B cell (primary cell): ENCODE measurements at regions not wholly inside any gene's neighbourhood (a gene's known extent, or its start where the extent isn't known, plus 50 kb on each side); places are given as distances from the start of the nearest gene placed in this dataset.

Experiments
- ATAC-seq: fragments of 200-7000 bp; cut with Tn5 transposase; one replicate; pipeline ENCODE4 v1.10.0; 2021; ENCODE audit warnings: low read depth, mild to moderate bottlenecking, moderate number of reproducible peaks, moderate library complexity
- CTCF ChIA-PET: fragments of 350-600 bp; sonication (Branson Sonifier 250); formaldehyde crosslinking; loops from one replicate; lab custom pipeline; 2021; ENCODE audit warnings: antibody characterized with exemption, inconsistent platforms; lab: Charles Lee
- POLR2A ChIA-PET: fragments of 350-600 bp; sonication (Branson Sonifier 250); formaldehyde crosslinking; loops from one replicate; lab custom pipeline; 2021; ENCODE audit warnings: antibody characterized with exemption; lab: Charles Lee
- DNase-seq: peaks from one replicate; pipeline ENCODE4 v3.0.0; 2013
- H2AFZ ChIP-seq: 2 replicates; pipeline ENCODE4 v1.6.1; 2012; ENCODE audit warnings: mild to moderate bottlenecking, low read depth, low read length; ENCODE audit not compliant: insufficient read depth, poor library complexity, severe bottlenecking
- H3K27ac ChIP-seq, 2 donors: 1 replicate in 1 of 2; 2 replicates in 1 of 2; pipeline ENCODE4 v1.5.1; 2012 to 2013; ENCODE audit warnings: low read length in 2 of 2, mild to moderate bottlenecking in 2 of 2, moderate library complexity in 1 of 2
- H3K27me3 ChIP-seq, 4 experiments: fragments of 200-600 bp in 1 of 4; sonication (generic) in 1 of 4; replicated peaks in 1 of 4; 1 replicate in 2 of 4; 2 replicates in 2 of 4; pipeline versions ENCODE4 v1.6.1 to v1.7.0; 2013 to 2016; ENCODE audit warnings: low read length in 3 of 4, mild to moderate bottlenecking in 2 of 4, mixed read lengths in 1 of 4, moderate library complexity in 1 of 4; ENCODE audit not compliant: insufficient read depth in 4 of 4, control insufficient read depth in 3 of 4; ENCODE audit errors: control extremely low read depth in 1 of 4
- H3K36me3 ChIP-seq, 2 experiments: replicated peaks in 1 of 2; 1 replicate in 1 of 2; 2 replicates in 1 of 2; pipeline versions ENCODE4 v1.6.1 to v1.7.1; 2013; ENCODE audit warnings: low read length in 1 of 2; ENCODE audit not compliant: insufficient read depth in 2 of 2, control insufficient read depth in 1 of 2; ENCODE audit errors: control extremely low read depth in 1 of 2, extremely low read depth in 1 of 2
- H3K4me1 ChIP-seq, 2 donors: fragments of 200-600 bp in 1 of 2; sonication (generic) in 1 of 2; 1 replicate in 1 of 2; 2 replicates in 1 of 2; pipeline versions ENCODE4 v1.5.1 to v1.6.1; 2013 to 2017; ENCODE audit warnings: low read length in 2 of 2; ENCODE audit not compliant: control insufficient read depth in 2 of 2, insufficient read depth in 2 of 2
- H3K4me2 ChIP-seq: replicated peaks from 2 replicates; pipeline ENCODE3; 2012; ENCODE audit warnings: mild to moderate bottlenecking, low read depth, low read length; ENCODE audit not compliant: poor library complexity, severe bottlenecking
- H3K4me3 ChIP-seq, 5 experiments: fragments of 200-600 bp in 1 of 5; sonication (generic) in 1 of 5; 1 replicate in 3 of 5; 2 replicates in 2 of 5; pipeline versions ENCODE4 v1.5.1 to v1.7.0; 2011 to 2016; ENCODE audit warnings: low read length in 4 of 5, mild to moderate bottlenecking in 4 of 5, low read depth in 2 of 5, control low read depth in 1 of 5, moderate library complexity in 1 of 5; ENCODE audit not compliant: insufficient read depth in 1 of 5; ENCODE audit errors: control extremely low read depth in 1 of 5, extremely low read depth in 1 of 5
- H3K79me2 ChIP-seq: fragments of 200-600 bp; sonication (generic); one replicate; pipeline ENCODE4 v1.6.0; 2016; ENCODE audit warnings: low read length; ENCODE audit not compliant: control insufficient read depth, insufficient read depth
- H3K9ac ChIP-seq: fragments of 200-600 bp; sonication (generic); 2 replicates; pipeline ENCODE4 v1.6.1; 2017; ENCODE audit warnings: mild to moderate bottlenecking, low read length, moderate library complexity
- H3K9me3 ChIP-seq, 3 donors: one replicate each; pipeline versions ENCODE4 v1.6.1 to v1.7.1; 2013; ENCODE audit warnings: low read length in 2 of 3; ENCODE audit not compliant: control insufficient read depth in 2 of 3, insufficient read depth in 1 of 3; ENCODE audit errors: control extremely low read depth in 1 of 3
- H4K20me1 ChIP-seq: 2 replicates; pipeline ENCODE4 v1.6.0; 2012; ENCODE audit warnings: mild to moderate bottlenecking, low read length; ENCODE audit not compliant: insufficient read depth, control insufficient read depth, poor library complexity, severe bottlenecking
- H3K27ac Mint-ChIP-seq: one replicate; pipeline ENCODE4 v1.8.0; 2021; ENCODE audit warnings: mixed read lengths
- H3K27me3 Mint-ChIP-seq: one replicate; pipeline ENCODE4 v1.8.0; 2021; ENCODE audit warnings: mixed read lengths
- H3K4me1 Mint-ChIP-seq: one replicate; pipeline ENCODE4 v1.8.0; 2021; ENCODE audit warnings: mixed read lengths
- H3K4me3 Mint-ChIP-seq: one replicate; pipeline ENCODE4 v1.8.0; 2021; ENCODE audit warnings: mixed read lengths
- H3K9me3 Mint-ChIP-seq: one replicate; pipeline ENCODE4 v1.8.0; 2022; ENCODE audit warnings: mixed read lengths; ENCODE audit not compliant: insufficient read depth
- EZH2 ChIP-seq: IDR thresholded peaks from 2 replicates; pipeline ENCODE4 v1.6.1; 2012; ENCODE audit warnings: borderline replicate concordance, low read depth, mild to moderate bottlenecking, moderate library complexity, low read length; ENCODE audit not compliant: insufficient read depth, poor library complexity, severe bottlenecking
- WGBS: methylation state at CpG from one replicate; pipeline ENCODE4 v1.1.5; 2013; ENCODE audit warnings: missing lambda C conversion rate; ENCODE audit not compliant: insufficient coverage; 5-methylcytosine and 5-hydroxymethylcytosine counted together
- intact Hi-C: fragments of 100-400 bp; cut with micrococcal nuclease; formaldehyde crosslinking; loops from one replicate; pipeline ENCODE4 v1.10.0; 2022
- TF ChIP-seq, protein P1 (sequence below): fragments of 200-600 bp; IDR thresholded peaks from one replicate; pipeline ENCODE4 v1.8.0; 2022; ENCODE audit warnings: antibody characterized with exemption, mild to moderate bottlenecking

DNA sequence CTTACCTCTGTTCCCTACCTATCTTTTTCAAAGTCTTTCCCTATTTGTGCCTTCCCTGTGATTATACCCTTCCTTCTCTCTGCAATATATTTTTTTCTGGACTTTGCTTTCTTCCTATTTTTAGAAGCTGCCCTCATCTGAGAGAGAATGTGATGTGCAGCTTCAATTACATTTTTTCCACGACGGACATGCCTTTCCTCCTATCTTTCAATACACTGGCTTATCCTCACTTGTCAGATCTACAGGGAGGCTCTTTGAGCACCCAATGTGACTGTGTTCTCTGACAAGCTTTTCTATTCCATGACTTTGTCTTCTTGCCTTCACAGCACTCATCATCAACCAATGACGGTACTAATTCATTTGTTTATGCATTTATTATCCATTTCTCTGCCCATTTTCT, 227.9 kb upstream of the CLINT1 start:
- intact Hi-C loops: no loop called here
- no peak for TF ChIP-seq EZH2
- TF ChIP-seq, protein P1, sequence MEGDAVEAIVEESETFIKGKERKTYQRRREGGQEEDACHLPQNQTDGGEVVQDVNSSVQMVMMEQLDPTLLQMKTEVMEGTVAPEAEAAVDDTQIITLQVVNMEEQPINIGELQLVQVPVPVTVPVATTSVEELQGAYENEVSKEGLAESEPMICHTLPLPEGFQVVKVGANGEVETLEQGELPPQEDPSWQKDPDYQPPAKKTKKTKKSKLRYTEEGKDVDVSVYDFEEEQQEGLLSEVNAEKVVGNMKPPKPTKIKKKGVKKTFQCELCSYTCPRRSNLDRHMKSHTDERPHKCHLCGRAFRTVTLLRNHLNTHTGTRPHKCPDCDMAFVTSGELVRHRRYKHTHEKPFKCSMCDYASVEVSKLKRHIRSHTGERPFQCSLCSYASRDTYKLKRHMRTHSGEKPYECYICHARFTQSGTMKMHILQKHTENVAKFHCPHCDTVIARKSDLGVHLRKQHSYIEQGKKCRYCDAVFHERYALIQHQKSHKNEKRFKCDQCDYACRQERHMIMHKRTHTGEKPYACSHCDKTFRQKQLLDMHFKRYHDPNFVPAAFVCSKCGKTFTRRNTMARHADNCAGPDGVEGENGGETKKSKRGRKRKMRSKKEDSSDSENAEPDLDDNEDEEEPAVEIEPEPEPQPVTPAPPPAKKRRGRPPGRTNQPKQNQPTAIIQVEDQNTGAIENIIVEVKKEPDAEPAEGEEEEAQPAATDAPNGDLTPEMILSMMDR: no peak
- no peak overlapping the region for H3K4me3 Mint-ChIP-seq
- H3K4me1 Mint-ChIP-seq: no peaks in the 10 kb centered on the region
- Histone ChIP-seq H2AFZ (no peak overlapping the region), H3K27ac (no peak overlapping the region), H3K4me3 (no peak overlapping the region), H3K9me3 (no peaks in the 10 kb centered on the region), H3K4me2 (no peak overlapping the region), H3K36me3 (no peaks in the 10 kb centered on the region), H3K4me1 (no peaks in the 10 kb centered on the region), H3K79me2 (no peaks in the 10 kb centered on the region), H4K20me1 (no peaks in the 10 kb centered on the region), H3K9ac (no peak overlapping the region), H3K27me3 (no peaks in the 10 kb centered on the region)
- POLR2A ChIA-PET: no interaction called here
- DNase-seq: no peak
- peaks cover 3% of the 10 kb centered on the region for H3K27me3 Mint-ChIP-seq
- no peaks in the 10 kb centered on the region for H3K9me3 Mint-ChIP-seq
- CTCF ChIA-PET: interaction anchor here (1.6 to 2.2 kb wide), 2 partner anchors 9 to 12 kb away, joined by 6 to 11 read pairs; no protein-coding TSS in a partner anchor
- ATAC-seq: no peak
- WGBS: 40% methylated on average over 2 of the region's 3 CpGs
- no peak overlapping the region for H3K27ac Mint-ChIP-seq

DNA sequence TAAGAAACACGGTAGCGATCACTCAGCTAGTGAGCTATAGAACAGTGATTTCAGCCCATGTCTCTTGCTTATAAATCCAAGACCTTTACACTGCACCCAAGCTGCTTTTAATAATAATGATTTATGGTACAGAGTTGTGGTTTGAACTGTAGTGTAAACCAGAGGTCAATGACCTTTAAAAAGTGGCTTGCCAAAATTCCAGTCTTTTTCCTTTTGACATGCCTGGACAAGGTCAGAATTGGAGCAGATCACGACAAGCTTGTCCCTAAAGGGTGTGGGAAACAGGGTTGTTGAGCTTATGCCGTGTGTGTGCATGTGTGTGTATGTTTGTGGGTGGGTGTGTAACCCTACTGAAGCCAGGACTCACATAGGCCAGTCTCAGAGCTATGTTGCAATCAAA, 225.3 kb upstream of the CLINT1 start:
- CTCF ChIA-PET: interaction anchor here (0.9 to 2.4 kb wide), 4 partner anchors 10 to 1048 kb away, joined by 3 to 28 read pairs (median 4); no protein-coding TSS in a partner anchor
- DNase-seq (no peak), ATAC-seq (no peak)
- Histone ChIP-seq H3K27ac (no peak overlapping the region), H3K9me3 (no peaks in the 10 kb centered on the region), H3K4me1 (peaks cover 0 to 4% of the 10 kb centered on the region in 2 donors), H3K79me2 (no peaks in the 10 kb centered on the region), H3K4me2 (no peak overlapping the region), H4K20me1 (no peaks in the 10 kb centered on the region), H3K9ac (no peak overlapping the region), H3K4me3 (no peak overlapping the region), H3K36me3 (no peaks in the 10 kb centered on the region), H2AFZ (no peak overlapping the region), H3K27me3 (no peaks in the 10 kb centered on the region)
- peaks cover 4% of the 10 kb centered on the region for H3K4me1 Mint-ChIP-seq
- intact Hi-C loops: no loop called here
- H3K27ac Mint-ChIP-seq: no peak overlapping the region
- 75% methylated on average over 2 of the region's 4 CpGs for WGBS
- POLR2A ChIA-PET: no interaction called here
- peaks cover 3% of the 10 kb centered on the region for H3K27me3 Mint-ChIP-seq
- no peaks in the 10 kb centered on the region for H3K9me3 Mint-ChIP-seq
- no peak overlapping the region for H3K4me3 Mint-ChIP-seq
- no peak for TF ChIP-seq EZH2
- TF ChIP-seq, protein P1: no peak
